ENCODE measurements at regions not wholly inside any gene's neighbourhood (a gene's known extent, or its start where the extent isn't known, plus 50 kb on each side); places are given as distances from the start of the nearest gene placed in this dataset.

- no peak for DNase-seq (ENCODE audit: low read depth in 1 of 2, low spot score in 2 of 2)
- Histone ChIP-seq H3K27me3 (replicated peaks) (no peaks in the 10 kb centered on the region), H3K27ac (no peak overlapping the region), H3K4me3 (no peak overlapping the region), H3K9me3 (replicated peaks) (no peaks in the 10 kb centered on the region), H3K36me3 (no peaks in the 10 kb centered on the region), H3K4me1 (replicated peaks) (no peaks in the 10 kb centered on the region)
These were observed 58.3 kb downstream of the C11orf87 start for GRCh38 chr11:109480251-109480650.

GRCh38 chr11:109486129-109486528, 64.1 kb downstream of the C11orf87 start:
- Histone ChIP-seq H3K4me1 (replicated peaks) (no peaks in the 10 kb centered on the region), H3K36me3 (no peaks in the 10 kb centered on the region), H3K9me3 (replicated peaks) (no peaks in the 10 kb centered on the region), H3K27ac (no peak overlapping the region), H3K27me3 (replicated peaks) (no peaks in the 10 kb centered on the region), H3K4me3 (no peak overlapping the region)
- DNase-seq (ENCODE audit: low read depth in 1 of 2, low spot score in 2 of 2): no peak

- H3K4me3 ChIP-seq: no peak overlapping the region
- H3K36me3 ChIP-seq: no peaks in the 10 kb centered on the region
- H3K4me1 ChIP-seq (replicated peaks): no peaks in the 10 kb centered on the region
- no peak overlapping the region for H3K27ac ChIP-seq
- no peaks in the 10 kb centered on the region for H3K27me3 ChIP-seq (replicated peaks)
- no peaks in the 10 kb centered on the region for H3K9me3 ChIP-seq (replicated peaks)
- DNase-seq (ENCODE audit: low read depth in 1 of 2, low spot score in 2 of 2): no peak
These were observed 69.1 kb downstream of the C11orf87 start for GRCh38 chr11:109490953-109491635.

- Histone ChIP-seq H3K9me3 (replicated peaks) (no peaks in the 10 kb centered on the region), H3K36me3 (no peaks in the 10 kb centered on the region), H3K27ac (no peak overlapping the region), H3K4me1 (replicated peaks) (no peaks in the 10 kb centered on the region), H3K4me3 (no peak overlapping the region), H3K27me3 (replicated peaks) (no peaks in the 10 kb centered on the region)
- no peak for DNase-seq (ENCODE audit: low read depth in 1 of 2, low spot score in 2 of 2)
These were observed 84.1 kb downstream of the C11orf87 start for GRCh38 chr11:109506115-109506514.

GRCh38 chr11:109507331-109507730, 85.3 kb downstream of the C11orf87 start:
- no peak overlapping the region for H3K27ac ChIP-seq
- no peak overlapping the region for H3K4me3 ChIP-seq
- H3K9me3 ChIP-seq (replicated peaks): no peaks in the 10 kb centered on the region
- H3K27me3 ChIP-seq (replicated peaks): no peaks in the 10 kb centered on the region
- DNase-seq (ENCODE audit: low read depth in 1 of 2, low spot score in 2 of 2): no peak
- no peaks in the 10 kb centered on the region for H3K36me3 ChIP-seq
- no peaks in the 10 kb centered on the region for H3K4me1 ChIP-seq (replicated peaks)

GRCh38 chr11:109507836-109508561, 86.0 kb downstream of the C11orf87 start:
- no peak overlapping the region for H3K27ac ChIP-seq
- DNase-seq (ENCODE audit: low read depth in 1 of 2, low spot score in 2 of 2): no peak
- no peaks in the 10 kb centered on the region for H3K4me1 ChIP-seq (replicated peaks)
- H3K36me3 ChIP-seq: no peaks in the 10 kb centered on the region
- no peaks in the 10 kb centered on the region for H3K9me3 ChIP-seq (replicated peaks)
- H3K4me3 ChIP-seq: no peak overlapping the region
- no peaks in the 10 kb centered on the region for H3K27me3 ChIP-seq (replicated peaks)

- no peak for DNase-seq (ENCODE audit: low read depth in 1 of 2, low spot score in 2 of 2)
- H3K36me3 ChIP-seq: no peaks in the 10 kb centered on the region
- H3K27me3 ChIP-seq (replicated peaks): no peaks in the 10 kb centered on the region
- H3K27ac ChIP-seq: no peak overlapping the region
- H3K9me3 ChIP-seq (replicated peaks): no peaks in the 10 kb centered on the region
- no peaks in the 10 kb centered on the region for H3K4me1 ChIP-seq (replicated peaks)
- no peak overlapping the region for H3K4me3 ChIP-seq
These were observed 87.0 kb downstream of the C11orf87 start for GRCh38 chr11:109508943-109509342.

GRCh38 chr11:109510316-109510715, 88.3 kb downstream of the C11orf87 start:
- Histone ChIP-seq H3K27me3 (replicated peaks) (no peaks in the 10 kb centered on the region), H3K36me3 (no peaks in the 10 kb centered on the region), H3K4me1 (replicated peaks) (no peaks in the 10 kb centered on the region), H3K4me3 (no peak overlapping the region), H3K9me3 (replicated peaks) (no peaks in the 10 kb centered on the region), H3K27ac (no peak overlapping the region)
- no peak for DNase-seq (ENCODE audit: low read depth in 1 of 2, low spot score in 2 of 2)

- DNase-seq (ENCODE audit: low read depth in 1 of 2, low spot score in 2 of 2): no peak
- Histone ChIP-seq H3K4me3 (no peak overlapping the region), H3K27me3 (replicated peaks) (no peaks in the 10 kb centered on the region), H3K9me3 (replicated peaks) (no peaks in the 10 kb centered on the region), H3K36me3 (no peaks in the 10 kb centered on the region), H3K4me1 (replicated peaks) (no peaks in the 10 kb centered on the region), H3K27ac (no peak overlapping the region)
These were observed 89.6 kb downstream of the C11orf87 start for GRCh38 chr11:109511598-109511997.

- no peak overlapping the region for H3K4me3 ChIP-seq
- H3K27me3 ChIP-seq (replicated peaks): no peaks in the 10 kb centered on the region
- no peaks in the 10 kb centered on the region for H3K4me1 ChIP-seq (replicated peaks)
- H3K9me3 ChIP-seq (replicated peaks): no peaks in the 10 kb centered on the region
- no peak for DNase-seq (ENCODE audit: low read depth in 1 of 2, low spot score in 2 of 2)
- H3K36me3 ChIP-seq: no peaks in the 10 kb centered on the region
- no peak overlapping the region for H3K27ac ChIP-seq
These were observed 90.3 kb downstream of the C11orf87 start for GRCh38 chr11:109512249-109512648.

GRCh38 chr11:109512680-109513079, 90.7 kb downstream of the C11orf87 start:
- no peak for DNase-seq (ENCODE audit: low read depth in 1 of 2, low spot score in 2 of 2)
- no peak overlapping the region for H3K4me3 ChIP-seq
- no peaks in the 10 kb centered on the region for H3K36me3 ChIP-seq
- H3K9me3 ChIP-seq (replicated peaks): no peaks in the 10 kb centered on the region
- no peaks in the 10 kb centered on the region for H3K27me3 ChIP-seq (replicated peaks)
- no peak overlapping the region for H3K27ac ChIP-seq
- H3K4me1 ChIP-seq (replicated peaks): no peaks in the 10 kb centered on the region

- Histone ChIP-seq H3K27ac (no peak overlapping the region), H3K4me3 (no peak overlapping the region), H3K9me3 (replicated peaks) (no peaks in the 10 kb centered on the region), H3K36me3 (no peaks in the 10 kb centered on the region), H3K27me3 (replicated peaks) (no peaks in the 10 kb centered on the region), H3K4me1 (replicated peaks) (no peaks in the 10 kb centered on the region)
- no peak for DNase-seq (ENCODE audit: low read depth in 1 of 2, low spot score in 2 of 2)
These were observed 92.5 kb downstream of the C11orf87 start for GRCh38 chr11:109514313-109515018.

GRCh38 chr11:109519253-109519652, 97.3 kb downstream of the C11orf87 start:
- H3K9me3 ChIP-seq (replicated peaks): no peaks in the 10 kb centered on the region
- no peaks in the 10 kb centered on the region for H3K27me3 ChIP-seq (replicated peaks)
- H3K4me1 ChIP-seq (replicated peaks): no peaks in the 10 kb centered on the region
- no peak overlapping the region for H3K4me3 ChIP-seq
- no peak overlapping the region for H3K27ac ChIP-seq
- no peaks in the 10 kb centered on the region for H3K36me3 ChIP-seq
- DNase-seq (ENCODE audit: low read depth in 1 of 2, low spot score in 2 of 2): no peak

GRCh38 chr11:109521571-109522086, 99.6 kb downstream of the C11orf87 start:
- H3K36me3 ChIP-seq: no peaks in the 10 kb centered on the region
- H3K27ac ChIP-seq: no peak overlapping the region
- no peaks in the 10 kb centered on the region for H3K4me1 ChIP-seq (replicated peaks)
- H3K27me3 ChIP-seq (replicated peaks): no peaks in the 10 kb centered on the region
- no peak for DNase-seq (ENCODE audit: low read depth in 1 of 2, low spot score in 2 of 2)
- H3K4me3 ChIP-seq: no peak overlapping the region
- H3K9me3 ChIP-seq (replicated peaks): no peaks in the 10 kb centered on the region
